Activated CD8-positive, alpha-beta T cell treated with anti-CD3 and anti-CD28 coated beads for 36 hours (primary cell): ENCODE measurements at regions not wholly inside any gene's neighbourhood (a gene's known extent, or its start where the extent isn't known, plus 50 kb on each side); places are given as distances from the start of the nearest gene placed in this dataset.

ENCODE experiments used
- ATAC-seq: fragments of 200-7000 bp; cut with Tn5 transposase; one replicate; pipeline ENCODE4 v1.10.0; 2021; ENCODE audit warnings: mild to moderate bottlenecking, moderate library complexity
- CTCF ChIA-PET: fragments of 350-600 bp; sonication (Branson Sonifier 250); formaldehyde crosslinking; loops from one replicate; lab custom pipeline; 2021; ENCODE audit warnings: antibody characterized with exemption; lab: Charles Lee
- POLR2A ChIA-PET: fragments of 350-600 bp; sonication (Branson Sonifier 250); formaldehyde crosslinking; loops from one replicate; lab custom pipeline; 2021; ENCODE audit warnings: antibody characterized with exemption; lab: Charles Lee
- DNase-seq: peaks from one replicate; pipeline ENCODE4 v3.0.0-alpha.2; 2020
- H3K27ac Mint-ChIP-seq: one replicate; pipeline ENCODE4 v1.8.0; 2021; ENCODE audit warnings: mild to moderate bottlenecking, mixed read lengths
- H3K27me3 Mint-ChIP-seq: one replicate; pipeline ENCODE4 v1.8.0; 2021; ENCODE audit warnings: mixed read lengths
- H3K36me3 Mint-ChIP-seq: one replicate; pipeline ENCODE4 v1.8.0; 2021; ENCODE audit warnings: low read depth, mixed read lengths
- H3K4me1 Mint-ChIP-seq: one replicate; pipeline ENCODE4 v1.8.0; 2021; ENCODE audit warnings: low read depth, mixed read lengths
- H3K4me3 Mint-ChIP-seq: one replicate; pipeline ENCODE4 v1.8.0; 2021; ENCODE audit warnings: mild to moderate bottlenecking, moderate library complexity, mixed read lengths
- H3K9me3 Mint-ChIP-seq: one replicate; pipeline ENCODE4 v1.8.0; 2021; ENCODE audit warnings: mixed read lengths
- CTCF ChIP-seq: fragments of 200-600 bp; IDR thresholded peaks from one replicate; pipeline ENCODE4 v1.8.0; 2022; ENCODE audit warnings: antibody characterized with exemption, mild to moderate bottlenecking
- intact Hi-C: fragments of 100-400 bp; cut with micrococcal nuclease; formaldehyde crosslinking; loops from one replicate; pipeline ENCODE4 v1.10.0; 2022

- DNase-seq, result no peak
- Mint-ChIP-seq H3K9me3 (peaks cover 3% of the 10 kb centered on the region), H3K27ac (no peak overlapping the region), H3K4me1 (no peaks in the 10 kb centered on the region), H3K36me3 (no peaks in the 10 kb centered on the region), H3K27me3 (no peaks in the 10 kb centered on the region), H3K4me3 (no peak overlapping the region)
- ChIA-PET POLR2A (interaction anchor here (0.6 kb wide), 1 partner anchor 34 kb away, joined by 3 read pairs; no protein-coding TSS in a partner anchor), CTCF (no interaction called here)
- no peak for ATAC-seq
- intact Hi-C loops, result no loop called here
- TF ChIP-seq CTCF, result no peak
Observed at GRCh38 chr11:107179829-107180228, 161.6 kb upstream of the GUCY1A2 start.

GRCh38 chr11:107177106-107177477 is 158.8 kb upstream of the GUCY1A2 start:
- no peaks in the 10 kb centered on the region for H3K27me3 Mint-ChIP-seq
- H3K9me3 Mint-ChIP-seq, result peaks cover 3% of the 10 kb centered on the region
- H3K27ac Mint-ChIP-seq, result no peak overlapping the region
- POLR2A ChIA-PET, result no interaction called here
- no peak overlapping the region for H3K4me3 Mint-ChIP-seq
- ATAC-seq (no peak), DNase-seq (no peak)
- intact Hi-C loops, result no loop called here
- no peaks in the 10 kb centered on the region for H3K36me3 Mint-ChIP-seq
- CTCF ChIA-PET, result no interaction called here
- no peaks in the 10 kb centered on the region for H3K4me1 Mint-ChIP-seq
- no peak for TF ChIP-seq CTCF

GRCh38 chr11:107176148-107177105 is 158.2 kb upstream of the GUCY1A2 start:
- no peak overlapping the region for H3K4me3 Mint-ChIP-seq
- DNase-seq (no peak), ATAC-seq (no peak)
- ChIA-PET CTCF (no interaction called here), POLR2A (no interaction called here)
- no peak for TF ChIP-seq CTCF
- H3K27ac Mint-ChIP-seq, result no peak overlapping the region
- no peaks in the 10 kb centered on the region for H3K27me3 Mint-ChIP-seq
- H3K4me1 Mint-ChIP-seq, result no peaks in the 10 kb centered on the region
- peaks cover 3% of the 10 kb centered on the region for H3K9me3 Mint-ChIP-seq
- no peaks in the 10 kb centered on the region for H3K36me3 Mint-ChIP-seq
- intact Hi-C loops, result no loop called here

GRCh38 chr11:107174856-107175255 is 156.6 kb upstream of the GUCY1A2 start:
- ChIA-PET POLR2A (no interaction called here), CTCF (no interaction called here)
- no peaks in the 10 kb centered on the region for H3K36me3 Mint-ChIP-seq
- ATAC-seq, result no peak
- TF ChIP-seq CTCF, result no peak
- intact Hi-C loops, result no loop called here
- H3K27me3 Mint-ChIP-seq, result no peaks in the 10 kb centered on the region
- H3K4me1 Mint-ChIP-seq, result no peaks in the 10 kb centered on the region
- H3K9me3 Mint-ChIP-seq, result peaks cover 6% of the 10 kb centered on the region
- no peak overlapping the region for H3K4me3 Mint-ChIP-seq
- H3K27ac Mint-ChIP-seq, result no peak overlapping the region
- DNase-seq, result no peak

GRCh38 chr11:107172996-107173395 is 154.7 kb upstream of the GUCY1A2 start:
- ChIA-PET POLR2A (no interaction called here), CTCF (no interaction called here)
- no peak overlapping the region for H3K4me3 Mint-ChIP-seq
- DNase-seq (no peak), ATAC-seq (no peak)
- H3K4me1 Mint-ChIP-seq, result no peaks in the 10 kb centered on the region
- H3K9me3 Mint-ChIP-seq, result peaks cover 6% of the 10 kb centered on the region
- no peak overlapping the region for H3K27ac Mint-ChIP-seq
- no peaks in the 10 kb centered on the region for H3K36me3 Mint-ChIP-seq
- TF ChIP-seq CTCF, result no peak
- no peaks in the 10 kb centered on the region for H3K27me3 Mint-ChIP-seq
- intact Hi-C loops, result no loop called here
